Mucosa of descending colon (tissue), 3 donors: ENCODE measurements at regions not wholly inside any gene's neighbourhood (a gene's known extent, or its start where the extent isn't known, plus 50 kb on each side); places are given as distances from the start of the nearest gene placed in this dataset.

Experiments used
- ATAC-seq: fragments of 200-7000 bp; cut with Tn5 transposase; one replicate; pipeline ENCODE4 v1.9.1; 2020; ENCODE audit warnings: mild to moderate bottlenecking, moderate library complexity
- DNase-seq, 3 donors: peaks; one replicate each; pipeline ENCODE4 v3.0.0-alpha.2; 2020
- H3K36me3 ChIP-seq: fragments of 200-600 bp; one replicate; pipeline ENCODE4 v1.8.0; 2021; ENCODE audit warnings: low read depth, mild to moderate bottlenecking
- H3K4me1 ChIP-seq: fragments of 200-600 bp; one replicate; pipeline ENCODE4 v1.8.0; 2021; ENCODE audit warnings: low read depth, mild to moderate bottlenecking
- H3K4me3 ChIP-seq: fragments of 200-600 bp; one replicate; pipeline ENCODE4 v1.8.0; 2021; ENCODE audit warnings: mild to moderate bottlenecking
- H3K9me3 ChIP-seq: fragments of 200-600 bp; one replicate; pipeline ENCODE4 v1.8.0; 2021; ENCODE audit warnings: mild to moderate bottlenecking
- CTCF ChIP-seq: fragments of 200-600 bp; IDR thresholded peaks from one replicate; pipeline ENCODE4 v1.8.0; 2022; ENCODE audit warnings: antibody characterized with exemption, mild to moderate bottlenecking
- intact Hi-C, 2 donors: fragments of 100-400 bp; cut with DNase I in 1 of 2; cut with micrococcal nuclease in 1 of 2; formaldehyde crosslinking; loops; one replicate each; pipeline versions ENCODE4 v1.11.0 to v1.11.1; 2022; cut with DNase I, micrococcal nuclease
- donor health status: DM: no; HTN: no; CAD: no; lungs with moderate emphysema.
- donor health status: DM: no; HTN: no; CAD: no.
- donor health status: DM: no; HTN: yes; CAD: no.

- no peak for DNase-seq
- Histone ChIP-seq H3K9me3 (no peaks in the 10 kb centered on the region), H3K4me3 (no peak overlapping the region), H3K36me3 (no peaks in the 10 kb centered on the region), H3K4me1 (no peaks in the 10 kb centered on the region)
- ATAC-seq, result no peak
- no peak for TF ChIP-seq CTCF
- intact Hi-C loops, result no loop called here
Observed at GRCh38 chr2:140157816-140158215, 1377.6 kb upstream of the NXPH2 start.

- Histone ChIP-seq H3K36me3 (no peaks in the 10 kb centered on the region), H3K4me1 (no peaks in the 10 kb centered on the region), H3K4me3 (no peak overlapping the region), H3K9me3 (no peaks in the 10 kb centered on the region)
- intact Hi-C loops, result no loop called here
- TF ChIP-seq CTCF, result no peak
- DNase-seq, result no peak
- ATAC-seq, result no peak
Observed at GRCh38 chr2:140154706-140155105, 1374.5 kb upstream of the NXPH2 start.

GRCh38 chr2:140154271-140154670 is 1374.1 kb upstream of the NXPH2 start:
- H3K4me1 ChIP-seq, result no peaks in the 10 kb centered on the region
- no peaks in the 10 kb centered on the region for H3K9me3 ChIP-seq
- H3K4me3 ChIP-seq, result no peak overlapping the region
- H3K36me3 ChIP-seq, result no peaks in the 10 kb centered on the region
- no peak for DNase-seq
- no peak for TF ChIP-seq CTCF
- no peak for ATAC-seq
- intact Hi-C loops, result no loop called here

DNA sequence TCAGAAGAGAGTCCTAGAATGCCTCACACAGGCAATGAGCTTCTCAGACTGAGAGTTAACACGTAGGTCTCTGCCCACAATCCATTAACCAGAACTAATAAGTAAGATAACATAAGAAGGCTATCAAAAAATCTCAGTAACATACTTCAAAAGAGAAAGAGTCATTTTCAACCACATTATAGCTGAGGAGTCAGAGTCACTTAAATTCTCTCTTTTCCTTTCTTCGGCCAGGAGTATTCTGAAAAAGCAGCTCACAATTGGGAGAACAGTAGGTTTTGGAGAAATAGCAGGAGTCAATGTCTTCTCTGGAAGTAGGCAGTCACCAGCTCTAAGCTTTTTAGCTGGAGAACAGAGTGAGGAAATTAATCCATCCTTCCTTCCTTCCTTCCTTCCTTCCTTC is 1364.4 kb upstream of the NXPH2 start:
- H3K4me1 ChIP-seq, result no peaks in the 10 kb centered on the region
- H3K4me3 ChIP-seq, result no peak overlapping the region
- H3K9me3 ChIP-seq, result no peaks in the 10 kb centered on the region
- DNase-seq, result no peak
- no peak for ATAC-seq
- intact Hi-C loops, result no loop called here
- TF ChIP-seq CTCF, result no peak
- H3K36me3 ChIP-seq, result no peaks in the 10 kb centered on the region

DNA sequence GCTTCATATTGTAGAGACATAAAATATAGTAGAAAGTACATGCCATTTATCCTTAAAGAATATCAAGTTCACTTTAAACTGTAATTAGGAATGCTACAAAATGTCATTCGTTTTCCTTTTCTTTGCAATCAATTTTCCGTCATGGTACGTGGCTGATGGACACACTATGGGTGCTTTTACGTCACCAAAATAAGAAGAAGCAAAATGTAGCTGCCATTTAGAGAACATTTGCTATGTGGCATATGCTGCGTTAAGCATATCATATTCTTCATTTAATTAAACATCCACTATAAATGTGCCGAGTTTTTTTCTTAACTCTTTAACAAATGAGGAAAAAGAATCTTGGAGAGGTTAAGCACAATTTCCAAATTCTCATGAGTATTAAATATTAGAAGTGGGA is 1358.5 kb upstream of the NXPH2 start:
- DNase-seq (no peak), ATAC-seq (no peak)
- intact Hi-C loops, result no loop called here
- no peak for TF ChIP-seq CTCF
- no peaks in the 10 kb centered on the region for H3K9me3 ChIP-seq
- no peaks in the 10 kb centered on the region for H3K4me1 ChIP-seq
- no peaks in the 10 kb centered on the region for H3K36me3 ChIP-seq
- no peak overlapping the region for H3K4me3 ChIP-seq

DNA sequence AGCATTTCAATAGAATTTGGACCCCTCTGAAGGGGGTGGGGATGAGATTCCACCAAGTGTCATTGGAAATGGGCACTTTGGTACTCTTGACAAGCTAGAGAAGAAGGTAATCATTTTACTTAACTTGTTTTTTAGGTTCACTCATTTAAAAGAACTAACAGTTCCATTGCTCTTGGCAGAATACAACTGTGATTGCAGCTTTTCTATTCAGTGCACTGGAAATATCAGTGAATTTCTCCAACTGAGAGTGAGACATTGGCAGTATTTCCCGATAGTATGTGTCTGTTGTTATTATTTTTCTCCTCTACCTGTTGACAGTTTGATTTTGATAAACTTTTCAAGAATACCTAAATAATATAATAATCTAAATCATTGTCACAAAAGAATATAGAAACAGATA is 1356.7 kb upstream of the NXPH2 start:
- no peaks in the 10 kb centered on the region for H3K9me3 ChIP-seq
- ATAC-seq (no peak), DNase-seq (no peak)
- H3K4me3 ChIP-seq, result no peak overlapping the region
- H3K36me3 ChIP-seq, result no peaks in the 10 kb centered on the region
- no peak for TF ChIP-seq CTCF
- intact Hi-C loops, result no loop called here
- no peaks in the 10 kb centered on the region for H3K4me1 ChIP-seq
